T47D (cell line): ENCODE measurements at regions not wholly inside any gene's neighbourhood (a gene's known extent, or its start where the extent isn't known, plus 50 kb on each side); places are given as distances from the start of the nearest gene placed in this dataset.

ENCODE experiments used
- DNase-seq, 2 experiments: peaks; one replicate each; pipeline versions ENCODE4 v3.0.0 to v3.0.0-alpha.2; 2011 to 2012; ENCODE audit warnings: low read depth in 1 of 2, low spot score in 1 of 2
- JUND ChIP-seq: IDR thresholded peaks from 2 replicates; pipeline ENCODE4 v1.6.1; 2012; ENCODE audit warnings: low read depth
- in situ Hi-C: cut with HindIII; loops from 2 replicates; pipeline ENCODE4 v1.10.0; 2016; ENCODE audit warnings: low sequenced_read_pairs, low pct_unique_long_range_greater_than_20kb

- TF ChIP-seq JUND = no peak
- in situ Hi-C loops = no loop called here
- DNase-seq = no peak
Measured at GRCh38 chr10:3531670-3532069, 253.3 kb downstream of the KLF6 start.

DNA sequence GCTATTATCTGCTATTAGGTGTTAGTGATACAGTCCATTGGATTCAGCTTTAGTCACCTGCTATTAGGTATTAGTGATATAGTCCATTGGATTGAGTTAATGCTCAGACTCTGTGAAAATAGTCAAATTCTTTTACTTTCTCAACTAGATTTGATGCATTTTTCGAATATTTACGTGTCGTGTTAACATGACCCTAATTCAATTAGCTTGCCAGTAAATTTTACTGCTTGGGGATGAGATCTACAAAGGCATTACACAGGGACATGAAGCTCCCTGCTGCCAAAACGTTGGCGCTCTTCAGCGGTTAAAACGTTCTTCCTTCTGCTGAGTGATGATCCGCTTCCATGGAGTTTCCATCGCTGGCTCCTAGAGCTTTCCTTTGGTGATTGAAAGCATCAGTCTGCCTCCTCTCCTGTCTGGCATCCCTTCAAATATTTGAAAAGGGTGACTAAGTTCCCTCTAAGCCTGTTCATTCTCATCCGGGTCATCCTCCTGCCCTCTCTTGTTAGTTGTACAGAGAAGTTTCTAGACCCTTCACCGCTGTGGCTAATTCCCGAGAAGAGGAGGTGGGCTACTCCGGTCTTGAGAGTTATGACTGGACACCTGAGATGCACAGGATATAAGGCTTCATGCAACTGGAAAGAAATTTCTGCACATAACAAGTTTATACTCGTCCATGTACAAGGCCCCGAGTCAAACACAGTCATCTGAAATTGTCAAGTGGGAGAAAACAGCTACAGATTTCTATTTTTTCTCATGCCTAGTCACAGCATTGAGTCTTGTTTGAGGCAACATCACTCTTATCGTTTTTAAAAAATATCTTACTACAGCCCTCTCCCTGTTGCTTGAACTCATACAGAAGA is 254.0 kb downstream of the KLF6 start:
- no peak for TF ChIP-seq JUND
- no peak for DNase-seq
- in situ Hi-C loops = no loop called here

- no peak for DNase-seq
- TF ChIP-seq JUND = no peak
- in situ Hi-C loops = no loop called here
Measured at GRCh38 chr10:3530346-3530745, 254.7 kb downstream of the KLF6 start.

DNA sequence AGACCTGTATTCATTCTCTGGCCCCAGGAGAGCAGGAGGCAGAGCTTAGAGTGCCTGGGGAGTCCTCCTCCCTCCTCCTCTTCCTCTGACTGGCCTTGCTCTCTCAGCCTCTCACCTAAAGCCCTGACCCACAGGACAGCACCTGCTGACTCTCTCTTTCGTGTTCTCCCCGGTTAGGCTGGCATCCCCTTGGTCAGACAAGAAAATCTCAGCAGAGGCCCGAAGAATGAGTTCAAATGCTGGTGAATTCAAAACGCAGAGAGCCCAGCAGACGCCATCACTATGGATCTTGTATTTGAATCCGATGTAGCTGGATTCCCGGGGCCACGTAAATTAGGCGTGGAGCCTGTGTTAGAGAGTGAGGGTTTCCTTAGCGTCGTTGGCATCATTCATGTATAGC is 255.3 kb downstream of the KLF6 start:
- in situ Hi-C loops = no loop called here
- no peak for DNase-seq
- TF ChIP-seq JUND = no peak

DNA sequence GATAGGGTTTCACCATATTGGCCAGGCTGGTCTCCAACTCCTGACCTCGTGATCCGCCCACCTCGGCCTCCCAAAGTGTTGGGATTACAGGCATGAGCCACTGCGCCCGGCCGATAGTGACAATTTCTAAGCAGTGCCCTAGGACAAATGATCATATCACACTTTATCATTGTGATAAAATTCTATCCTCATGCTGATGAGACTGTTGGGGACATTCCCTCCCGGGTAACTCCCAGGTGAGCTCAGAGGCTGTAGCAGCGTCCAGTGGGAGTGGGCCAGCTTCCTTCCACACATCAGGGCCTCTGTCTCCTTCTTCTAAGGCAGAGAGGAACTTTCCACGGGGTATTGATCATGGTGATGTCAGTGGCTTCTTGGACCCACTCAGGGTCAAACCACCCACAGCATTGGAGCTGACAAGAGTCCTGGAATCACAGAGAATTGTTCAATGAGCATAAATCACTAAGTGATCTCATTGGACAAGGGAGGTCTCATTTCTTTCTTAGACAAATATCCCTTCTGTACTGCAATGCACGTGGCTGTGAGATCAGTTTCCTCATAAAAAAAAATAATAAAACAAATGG is 256.1 kb downstream of the KLF6 start:
- in situ Hi-C loops = no loop called here
- no peak for DNase-seq
- TF ChIP-seq JUND = no peak

GRCh38 chr10:3528271-3528670 is 256.7 kb downstream of the KLF6 start:
- in situ Hi-C loops = no loop called here
- TF ChIP-seq JUND = no peak
- no peak for DNase-seq

DNA sequence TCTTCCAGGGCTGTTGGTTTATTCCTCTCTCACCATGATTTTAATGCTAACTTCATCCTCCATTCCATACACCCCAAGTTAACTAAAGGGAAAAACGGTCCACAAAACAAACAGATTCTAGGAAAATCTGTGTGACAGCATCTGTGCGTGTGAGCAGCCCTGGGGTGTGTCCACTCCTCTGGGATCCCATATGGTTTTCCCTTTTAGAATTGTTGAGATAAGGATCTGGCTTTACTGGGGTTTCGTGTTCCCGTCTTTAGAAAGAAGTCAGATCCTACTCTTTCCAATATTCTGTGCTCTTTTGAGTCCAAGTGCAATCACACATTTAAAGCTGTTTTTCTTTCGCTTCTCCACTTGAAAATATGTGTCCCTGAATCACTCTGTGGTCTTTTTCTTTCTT is 257.1 kb downstream of the KLF6 start:
- no peak for DNase-seq
- TF ChIP-seq JUND = no peak
- in situ Hi-C loops = no loop called here

DNA sequence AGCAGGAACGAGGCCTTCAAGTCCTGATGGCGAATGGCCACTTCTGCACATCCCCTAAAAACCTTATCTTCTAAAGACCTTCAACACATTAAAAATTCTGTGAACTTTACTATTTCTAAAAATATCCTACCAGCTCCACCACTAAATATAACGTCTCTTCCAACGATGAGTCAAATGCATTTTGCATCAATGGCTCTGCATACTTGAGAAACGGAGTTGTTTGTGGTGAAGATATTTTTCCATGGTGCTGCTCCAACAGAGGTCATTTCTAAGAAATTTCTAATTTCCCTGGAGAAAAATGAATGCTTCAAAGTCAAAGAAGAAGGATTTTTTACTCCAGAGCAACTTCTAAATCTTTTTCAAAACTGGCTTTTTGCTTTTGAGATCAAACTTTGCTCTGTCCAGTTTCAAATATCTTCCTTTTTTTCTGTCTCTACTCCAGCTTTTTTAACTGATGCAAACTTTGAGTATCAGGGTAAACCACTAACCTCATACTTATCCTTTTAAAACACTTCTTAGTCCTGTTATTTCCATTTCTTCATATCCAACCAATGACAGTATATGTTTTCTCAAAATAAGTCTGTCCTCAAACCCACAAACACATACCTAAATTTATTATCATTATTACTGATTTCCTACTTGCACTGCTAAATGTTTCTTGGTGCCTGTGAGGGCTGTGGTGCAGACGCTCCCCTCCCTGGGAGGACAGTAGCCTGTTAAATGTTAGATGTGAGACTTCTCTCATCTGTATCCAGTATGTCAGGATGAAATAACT is 258.1 kb downstream of the KLF6 start:
- no peak for DNase-seq
- in situ Hi-C loops = no loop called here
- no peak for TF ChIP-seq JUND

GRCh38 chr10:3525832-3526449 is 259.1 kb downstream of the KLF6 start:
- DNase-seq = no peak
- in situ Hi-C loops = no loop called here
- no peak for TF ChIP-seq JUND

GRCh38 chr10:3524086-3524960 is 260.7 kb downstream of the KLF6 start:
- no peak for TF ChIP-seq JUND
- peak in 1 of 2 experiments; percentile 27 for DNase-seq
- in situ Hi-C loops = no loop called here

- TF ChIP-seq JUND = no peak
- DNase-seq = no peak
- in situ Hi-C loops = no loop called here
Measured at GRCh38 chr10:3523309-3524050, 261.5 kb downstream of the KLF6 start.

- in situ Hi-C loops = no loop called here
- DNase-seq = no peak
- TF ChIP-seq JUND = no peak
Measured at GRCh38 chr10:3516923-3517255, 268.1 kb downstream of the KLF6 start.
